Stimulated activated CD8-positive, alpha-beta memory T cell treated with anti-CD3 and anti-CD28 coated beads, Interleukin-7, amount 100 ng/mL, for 4 hours (primary cell): ENCODE measurements at regions not wholly inside any gene's neighbourhood (a gene's known extent, or its start where the extent isn't known, plus 50 kb on each side); places are given as distances from the start of the nearest gene placed in this dataset.
"Not testable (repeated sequence)": the region's sequence is repeated elsewhere in the genome, so short reads cannot be mapped to it uniquely, and the experiment has no call there.

ENCODE experiments used
- DNase-seq, 2 donors: peaks; one replicate each; pipeline ENCODE4 v3.0.0-alpha.2; 2020; ENCODE audit warnings: low read depth in 2 of 2

- DNase-seq = no peak
These were observed 276.0 kb downstream of the SOX2 start for GRCh38 chr3:181987736-181988135.

- no peak for DNase-seq
These were observed 287.1 kb downstream of the SOX2 start for GRCh38 chr3:181998828-181999227.

- no peak for DNase-seq
These were observed 287.6 kb downstream of the SOX2 start for GRCh38 chr3:181999314-181999713.

- no peak for DNase-seq
These were observed 288.7 kb downstream of the SOX2 start for GRCh38 chr3:182000447-182000846.

DNA sequence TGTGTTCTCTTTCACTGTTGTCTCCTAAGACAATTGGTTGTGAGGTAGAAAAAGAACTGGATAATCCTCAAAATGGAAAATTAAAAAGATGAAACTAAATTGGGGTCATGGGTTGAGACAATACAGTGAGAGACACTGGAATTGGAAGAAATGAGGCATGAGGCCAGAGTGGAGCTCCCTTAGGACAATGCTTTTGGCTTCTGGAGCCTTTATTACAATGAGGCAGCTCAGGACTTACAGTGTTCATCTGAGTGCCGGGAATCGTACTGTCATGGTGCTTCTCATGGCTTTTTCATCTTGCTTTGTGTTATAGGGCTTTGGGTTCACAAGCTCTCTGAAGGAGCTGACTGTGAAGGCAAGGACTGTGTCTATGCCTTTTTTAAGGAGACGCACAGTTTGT, 293.5 kb downstream of the SOX2 start:
- no peak for DNase-seq

DNA sequence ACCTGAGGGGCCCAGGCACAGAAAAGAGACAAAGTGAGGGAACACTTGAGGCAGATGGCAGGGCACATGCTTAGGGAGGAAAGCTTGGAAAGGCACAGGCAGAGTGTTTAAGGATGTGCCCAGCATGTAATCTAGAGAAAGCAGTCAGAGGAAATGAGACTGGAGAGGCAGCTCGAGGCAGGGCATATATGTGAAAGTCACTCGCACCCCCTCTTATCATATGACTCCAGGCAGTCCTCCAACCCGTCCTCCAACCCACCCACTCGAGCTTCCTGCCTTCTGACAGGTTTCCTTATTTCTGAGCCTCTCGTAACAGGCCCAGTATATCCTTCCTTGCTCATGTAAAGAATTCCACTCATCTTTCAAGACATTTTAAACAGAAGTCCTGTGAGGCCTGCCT, 294.0 kb downstream of the SOX2 start:
- no peak for DNase-seq

DNA sequence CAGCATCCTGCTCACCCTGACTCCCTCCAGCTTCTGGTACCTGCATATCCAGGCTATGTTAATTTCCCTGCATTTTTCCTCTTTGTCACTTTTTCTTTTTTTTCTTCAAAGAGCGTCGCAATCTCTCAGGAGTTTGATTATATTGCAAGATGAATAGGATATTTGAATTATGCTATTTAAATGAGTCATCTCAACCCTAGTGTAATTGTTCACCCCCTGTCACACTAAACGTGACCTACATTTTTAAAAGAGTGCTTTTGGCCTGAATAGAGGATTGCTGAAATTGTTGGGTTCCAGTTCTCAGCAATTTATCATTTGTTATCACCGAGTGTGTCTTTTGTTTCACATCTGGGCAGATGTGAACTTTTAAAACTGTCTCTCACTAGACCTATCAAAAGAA, 294.7 kb downstream of the SOX2 start:
- DNase-seq = no peak

GRCh38 chr3:182007441-182007840, 295.7 kb downstream of the SOX2 start:
- DNase-seq = no peak

- DNase-seq = no peak
These were observed 306.6 kb downstream of the SOX2 start for GRCh38 chr3:182018361-182018760.

- DNase-seq = no peak
These were observed 308.2 kb downstream of the SOX2 start for GRCh38 chr3:182019926-182020325.

DNA sequence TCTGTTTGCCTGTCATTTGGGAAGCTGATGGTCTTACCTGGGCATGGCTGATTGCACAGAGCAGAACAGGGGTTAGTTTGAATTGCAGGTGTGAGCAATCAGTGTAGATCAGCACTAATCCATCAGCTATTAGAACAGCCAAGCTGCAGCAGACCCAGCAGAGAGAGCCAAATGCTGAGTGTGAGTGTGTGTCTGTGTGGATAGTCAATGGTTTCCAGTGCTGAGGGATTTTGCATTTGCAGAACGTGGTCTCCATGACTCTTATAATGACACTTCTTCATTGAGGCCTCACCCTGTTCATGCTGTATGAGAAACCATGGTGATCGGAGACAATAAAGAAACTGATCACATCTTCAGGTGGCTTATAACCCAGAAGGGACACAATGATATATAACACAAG, 312.1 kb downstream of the SOX2 start:
- no peak for DNase-seq

GRCh38 chr3:182027366-182027765, 315.6 kb downstream of the SOX2 start:
- DNase-seq = no peak

GRCh38 chr3:182028081-182028480, 316.4 kb downstream of the SOX2 start:
- DNase-seq = no peak

DNA sequence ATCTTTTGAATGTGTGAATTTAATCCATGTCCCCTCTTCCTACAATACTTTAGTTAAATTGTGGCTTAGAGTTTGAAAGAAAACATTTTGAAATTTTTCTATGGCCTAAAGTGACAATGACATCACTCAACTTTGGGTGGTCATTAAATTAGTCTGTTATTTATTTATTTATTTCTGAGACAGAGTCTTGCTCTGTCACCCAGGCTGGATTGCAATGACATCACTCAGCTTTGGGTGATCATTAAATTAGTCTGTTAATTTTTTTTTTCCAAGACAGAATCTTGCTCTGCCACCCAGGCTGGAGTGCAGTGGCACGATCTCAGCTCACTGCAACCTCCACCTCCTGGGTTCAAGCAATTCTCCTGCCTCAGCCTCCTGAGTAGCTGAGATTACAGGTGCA, 322.5 kb downstream of the SOX2 start:
- not testable (repeated sequence) for DNase-seq

DNA sequence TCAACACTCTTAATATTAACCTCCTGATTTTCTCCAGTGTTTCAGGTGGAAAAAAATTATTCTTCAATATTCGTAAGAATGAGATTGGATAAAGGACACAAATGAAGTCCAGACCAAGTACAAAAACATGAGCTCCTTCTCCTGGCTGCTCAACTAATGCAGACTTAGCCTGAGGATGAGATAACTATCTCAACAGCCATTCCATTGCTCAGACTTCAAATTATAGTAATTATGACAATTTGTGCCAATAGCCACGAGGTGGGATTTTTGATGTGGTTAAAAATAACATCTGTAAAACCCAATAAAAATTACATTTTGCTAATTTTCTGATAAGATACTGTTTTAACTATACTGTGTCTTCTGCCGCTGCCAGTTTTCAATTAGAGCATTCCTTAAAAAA, 323.6 kb downstream of the SOX2 start:
- no peak for DNase-seq

DNA sequence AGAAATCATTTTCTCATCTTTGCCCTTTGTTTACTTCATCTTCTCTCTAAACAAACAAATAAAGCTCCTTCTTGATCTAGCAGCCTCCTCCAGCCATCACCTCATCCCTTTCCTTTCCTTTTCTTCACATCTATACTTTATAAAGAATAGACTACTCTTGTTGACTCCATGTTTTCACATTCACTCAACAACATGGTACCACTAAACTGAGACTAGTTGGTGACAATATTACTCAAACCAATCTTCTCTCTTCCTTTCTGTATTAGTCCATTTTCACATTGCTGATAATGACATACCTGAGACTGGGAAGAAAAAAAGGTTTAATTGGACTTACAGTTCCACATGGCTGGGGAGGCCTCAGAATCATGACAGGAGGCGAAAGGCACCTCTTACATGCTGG, 324.7 kb downstream of the SOX2 start:
- no peak for DNase-seq

DNA sequence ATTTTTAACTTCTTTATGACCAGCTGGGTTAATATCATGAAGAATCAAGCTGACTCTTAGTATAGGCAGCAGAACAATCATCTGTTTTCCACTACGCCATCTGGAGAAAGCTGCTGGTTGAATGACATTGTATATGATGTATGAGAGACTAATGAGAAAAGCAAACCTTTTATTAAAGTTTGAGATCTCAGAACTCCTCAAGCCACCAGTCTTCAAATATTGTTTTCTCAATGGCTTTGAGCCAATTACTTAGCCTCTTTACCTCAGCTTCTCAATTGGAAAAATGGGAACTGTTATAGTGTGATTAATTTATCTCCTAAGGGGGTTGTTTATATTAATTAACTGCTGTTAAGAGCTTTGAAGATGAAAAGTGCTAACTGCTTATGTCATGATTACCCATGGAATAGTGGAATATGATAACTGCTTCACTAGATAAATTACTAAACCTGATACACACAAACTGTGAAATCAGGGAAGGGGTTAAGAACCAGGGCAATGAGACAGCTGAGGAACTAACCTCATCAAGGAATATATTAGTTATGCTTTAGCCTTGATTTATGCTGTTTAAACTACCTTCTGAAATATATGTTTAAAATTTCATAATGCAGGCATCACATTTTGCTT, 330.1 kb downstream of the SOX2 start:
- DNase-seq = no peak

GRCh38 chr3:182045736-182046135, 334.0 kb downstream of the SOX2 start:
- no peak for DNase-seq

GRCh38 chr3:182046166-182046764, 334.5 kb downstream of the SOX2 start:
- DNase-seq = no peak

DNA sequence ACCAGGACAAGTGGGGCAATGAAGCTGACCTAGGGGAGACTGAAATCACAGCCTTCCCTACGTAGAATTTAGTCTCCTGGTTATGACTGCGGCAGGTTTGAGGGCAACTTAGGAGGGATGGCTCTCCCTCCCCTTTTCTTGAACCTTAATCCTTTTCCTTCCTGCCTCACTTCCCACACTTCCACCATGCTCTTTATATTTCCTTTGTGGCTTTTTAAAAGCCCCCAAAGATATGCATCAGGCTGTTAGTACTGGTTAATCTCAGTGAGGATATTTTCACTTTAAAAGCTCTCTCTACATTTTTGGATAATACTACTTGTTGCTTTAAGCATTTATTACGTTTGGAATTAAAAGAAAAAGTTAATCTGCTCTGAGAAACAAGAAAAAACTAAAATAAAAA, 339.2 kb downstream of the SOX2 start:
- no peak for DNase-seq

DNA sequence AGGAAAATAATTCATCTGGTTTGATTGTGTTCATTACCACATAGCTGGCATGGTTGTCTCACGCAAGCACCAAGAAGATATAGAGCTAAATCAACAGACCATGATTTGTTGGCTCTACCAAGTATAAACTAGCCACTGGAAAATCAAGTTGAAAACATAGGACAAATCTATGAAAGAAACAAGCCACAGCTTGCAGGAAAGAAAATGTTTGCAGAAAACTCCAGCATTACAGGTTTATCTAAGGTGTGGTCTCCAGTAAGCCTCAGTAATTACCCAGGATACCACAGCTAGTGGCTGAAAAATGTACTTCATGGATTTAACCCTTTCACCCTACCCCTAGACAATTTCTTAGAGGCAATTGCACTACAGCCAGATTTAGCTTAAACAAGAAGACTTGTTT, 340.6 kb downstream of the SOX2 start:
- DNase-seq = no peak

- DNase-seq = no peak
These were observed 341.0 kb downstream of the SOX2 start for GRCh38 chr3:182052757-182053156.

- DNase-seq = no peak
These were observed 346.8 kb downstream of the SOX2 start for GRCh38 chr3:182058488-182058887.

GRCh38 chr3:182063742-182064141, 352.0 kb downstream of the SOX2 start:
- DNase-seq = no peak
